ENCODE measurements at regions not wholly inside any gene's neighbourhood (a gene's known extent, or its start where the extent isn't known, plus 50 kb on each side); places are given as distances from the start of the nearest gene placed in this dataset.

DNA sequence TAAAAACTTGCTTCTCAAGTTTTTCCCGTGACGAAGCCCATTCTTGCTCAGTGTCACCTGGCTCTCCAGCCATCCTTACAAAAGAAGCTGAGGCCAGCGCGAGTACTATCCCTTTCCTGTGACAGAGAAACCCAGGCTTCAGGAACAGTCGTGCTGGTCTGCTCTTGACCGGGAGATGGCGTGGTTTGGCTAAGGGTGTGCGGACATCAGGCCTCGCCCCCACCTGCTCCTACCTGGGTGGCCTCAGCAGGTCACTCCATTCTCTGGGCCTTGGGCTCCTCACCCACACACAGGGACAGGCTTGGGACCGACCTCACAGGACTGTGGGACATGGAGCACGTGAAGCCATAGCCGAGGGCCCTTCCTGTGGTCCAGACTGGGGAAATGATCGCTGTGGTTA lies 75.2 kb upstream of the CIBAR2 start:
- WGBS, 2 donors = 82 to 86% methylated on average over 11 to 13 of the region's 13 CpGs
- H3K27ac ChIP-seq = no peak overlapping the region
- intact Hi-C loops (cut with DNase I; ENCODE audit: low total_unique reads) = no loop called here

DNA sequence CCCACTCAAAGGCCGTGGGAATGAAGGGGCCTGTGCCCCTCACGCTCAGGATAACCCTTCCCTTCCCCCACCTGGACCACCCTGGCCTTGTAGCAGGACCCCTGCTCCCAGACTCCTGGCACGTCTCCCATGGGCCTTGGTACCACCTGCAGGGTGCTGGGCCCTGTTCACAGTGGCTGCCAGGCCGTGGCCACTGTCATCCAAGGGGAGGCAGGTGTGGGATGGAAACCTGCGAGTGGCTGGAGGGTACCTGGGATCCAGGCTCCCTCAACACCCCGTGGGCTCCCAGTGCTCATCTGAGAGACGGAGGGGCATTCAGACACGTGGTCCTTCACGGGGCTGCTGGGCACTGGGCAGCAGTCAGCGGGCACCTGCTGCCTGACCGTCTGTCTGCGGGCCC lies 75.6 kb upstream of the CIBAR2 start:
- no peak for TF ChIP-seq POLR2A (IDR thresholded peaks at IDR 0.05)
- TF ChIP-seq, protein P1, sequence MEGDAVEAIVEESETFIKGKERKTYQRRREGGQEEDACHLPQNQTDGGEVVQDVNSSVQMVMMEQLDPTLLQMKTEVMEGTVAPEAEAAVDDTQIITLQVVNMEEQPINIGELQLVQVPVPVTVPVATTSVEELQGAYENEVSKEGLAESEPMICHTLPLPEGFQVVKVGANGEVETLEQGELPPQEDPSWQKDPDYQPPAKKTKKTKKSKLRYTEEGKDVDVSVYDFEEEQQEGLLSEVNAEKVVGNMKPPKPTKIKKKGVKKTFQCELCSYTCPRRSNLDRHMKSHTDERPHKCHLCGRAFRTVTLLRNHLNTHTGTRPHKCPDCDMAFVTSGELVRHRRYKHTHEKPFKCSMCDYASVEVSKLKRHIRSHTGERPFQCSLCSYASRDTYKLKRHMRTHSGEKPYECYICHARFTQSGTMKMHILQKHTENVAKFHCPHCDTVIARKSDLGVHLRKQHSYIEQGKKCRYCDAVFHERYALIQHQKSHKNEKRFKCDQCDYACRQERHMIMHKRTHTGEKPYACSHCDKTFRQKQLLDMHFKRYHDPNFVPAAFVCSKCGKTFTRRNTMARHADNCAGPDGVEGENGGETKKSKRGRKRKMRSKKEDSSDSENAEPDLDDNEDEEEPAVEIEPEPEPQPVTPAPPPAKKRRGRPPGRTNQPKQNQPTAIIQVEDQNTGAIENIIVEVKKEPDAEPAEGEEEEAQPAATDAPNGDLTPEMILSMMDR (IDR thresholded peaks at IDR 0.05) = no peak
- Histone ChIP-seq H3K27me3 (no peaks in the 10 kb centered on the region), H3K4me3 (no peak overlapping the region), H3K4me1 (peaks cover 20% of the 10 kb centered on the region), H3K27ac (no peak overlapping the region), H3K9me3 (no peaks in the 10 kb centered on the region), H3K36me3 (ENCODE audit: low read depth, missing control alignments) (no peaks in the 10 kb centered on the region)
- DNase-seq = no peak
- intact Hi-C loops (cut with DNase I; ENCODE audit: low total_unique reads) = no loop called here
- WGBS, 2 donors = 94 to 98% methylated on average over 9 to 12 of the region's 12 CpGs

More for the DNA sequence above, 75.2 kb upstream of the CIBAR2 start:
- no peak for TF ChIP-seq POLR2A (IDR thresholded peaks at IDR 0.05)
- TF ChIP-seq, protein P1 (IDR thresholded peaks at IDR 0.05) = no peak
- H3K4me3 ChIP-seq = no peak overlapping the region
- H3K9me3 ChIP-seq = no peaks in the 10 kb centered on the region
- no peaks in the 10 kb centered on the region for H3K27me3 ChIP-seq
- no peaks in the 10 kb centered on the region for H3K36me3 ChIP-seq (ENCODE audit: low read depth, missing control alignments)
- no peak for DNase-seq
- H3K4me1 ChIP-seq = peaks cover 24% of the 10 kb centered on the region

DNA sequence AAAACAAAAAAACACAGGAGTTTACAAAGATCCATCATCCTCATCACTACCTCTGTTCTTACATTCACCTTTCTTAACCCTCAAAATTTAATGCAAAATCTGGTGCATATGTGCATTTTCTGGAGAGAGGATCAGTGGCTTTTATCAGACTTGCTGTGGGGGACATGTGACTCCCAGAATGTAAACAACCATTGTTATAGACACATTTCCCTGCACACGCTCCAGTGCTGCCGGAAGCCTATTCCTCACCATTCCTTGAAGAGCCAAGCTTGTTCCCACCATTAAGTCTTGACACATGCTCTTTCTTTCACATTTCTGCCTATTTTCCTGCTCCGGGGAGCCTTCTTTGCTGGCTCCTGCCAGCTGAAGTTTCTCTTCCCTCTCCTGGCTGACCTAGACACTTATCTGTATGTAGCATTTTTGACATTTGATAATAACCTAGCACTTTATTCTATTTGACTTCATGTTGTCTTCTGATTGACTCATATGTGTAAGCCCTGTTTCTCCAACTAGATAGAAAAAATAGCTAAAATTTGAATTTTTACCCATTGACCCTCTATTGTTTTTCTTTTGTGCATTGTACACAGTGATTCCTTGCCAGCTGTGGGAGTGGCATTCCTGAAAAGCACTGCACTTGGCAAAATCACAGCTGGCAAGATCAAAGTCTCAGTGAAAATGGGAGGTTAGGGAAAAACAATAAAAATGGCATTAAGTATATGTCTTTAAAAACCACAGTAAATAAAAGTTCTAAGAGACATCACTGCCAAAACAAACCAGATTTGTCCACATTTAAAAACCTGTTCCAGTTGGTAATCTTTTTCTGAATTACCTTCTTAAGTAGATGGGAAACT lies 76.8 kb upstream of the CIBAR2 start:
- peaks cover 16% of the 10 kb centered on the region for H3K4me1 ChIP-seq
- H3K27ac ChIP-seq = no peak overlapping the region
- no peak for DNase-seq
- no peaks in the 10 kb centered on the region for H3K27me3 ChIP-seq
- H3K36me3 ChIP-seq (ENCODE audit: low read depth, missing control alignments) = no peaks in the 10 kb centered on the region
- no peak overlapping the region for H3K4me3 ChIP-seq
- TF ChIP-seq POLR2A (IDR thresholded peaks at IDR 0.05) = no peak
- H3K9me3 ChIP-seq = no peaks in the 10 kb centered on the region
- 62 to 66% methylated on average over 3 of the region's 3 CpGs for WGBS, 2 donors
- intact Hi-C loops (cut with DNase I; ENCODE audit: low total_unique reads) = no loop called here

DNA sequence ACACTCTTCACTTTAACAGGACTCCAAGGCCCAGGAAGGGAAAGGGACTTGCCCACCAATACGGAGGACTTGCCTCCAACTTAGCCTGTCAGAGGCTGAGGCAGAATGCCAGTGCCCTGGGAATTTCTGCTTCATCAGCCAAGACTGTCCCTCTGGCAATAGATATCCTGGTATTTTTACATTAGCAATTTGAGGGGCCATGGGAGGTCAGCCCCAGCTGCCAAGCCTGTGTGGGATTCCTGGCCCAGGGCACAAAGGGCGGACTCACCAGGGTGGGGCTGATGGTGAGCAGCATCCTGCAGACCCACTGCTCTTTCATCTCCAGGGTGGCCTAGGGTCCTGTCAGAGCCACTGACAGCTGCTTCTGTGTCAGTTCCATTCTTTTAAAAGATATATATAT lies 78.3 kb upstream of the CIBAR2 start:
- no peaks in the 10 kb centered on the region for H3K27me3 ChIP-seq
- no peak for TF ChIP-seq POLR2A (IDR thresholded peaks at IDR 0.05)
- TF ChIP-seq, protein P1 (IDR thresholded peaks at IDR 0.05) = no peak
- H3K4me1 ChIP-seq = peaks cover 18% of the 10 kb centered on the region
- no peak overlapping the region for H3K27ac ChIP-seq
- H3K4me3 ChIP-seq = no peak overlapping the region
- intact Hi-C loops (cut with DNase I; ENCODE audit: low total_unique reads) = no loop called here
- WGBS, 2 donors = 67 to 76% methylated on average over 2 of the region's 2 CpGs
- DNase-seq = no peak
- H3K9me3 ChIP-seq = no peaks in the 10 kb centered on the region
- H3K36me3 ChIP-seq (ENCODE audit: low read depth, missing control alignments) = no peaks in the 10 kb centered on the region

DNA sequence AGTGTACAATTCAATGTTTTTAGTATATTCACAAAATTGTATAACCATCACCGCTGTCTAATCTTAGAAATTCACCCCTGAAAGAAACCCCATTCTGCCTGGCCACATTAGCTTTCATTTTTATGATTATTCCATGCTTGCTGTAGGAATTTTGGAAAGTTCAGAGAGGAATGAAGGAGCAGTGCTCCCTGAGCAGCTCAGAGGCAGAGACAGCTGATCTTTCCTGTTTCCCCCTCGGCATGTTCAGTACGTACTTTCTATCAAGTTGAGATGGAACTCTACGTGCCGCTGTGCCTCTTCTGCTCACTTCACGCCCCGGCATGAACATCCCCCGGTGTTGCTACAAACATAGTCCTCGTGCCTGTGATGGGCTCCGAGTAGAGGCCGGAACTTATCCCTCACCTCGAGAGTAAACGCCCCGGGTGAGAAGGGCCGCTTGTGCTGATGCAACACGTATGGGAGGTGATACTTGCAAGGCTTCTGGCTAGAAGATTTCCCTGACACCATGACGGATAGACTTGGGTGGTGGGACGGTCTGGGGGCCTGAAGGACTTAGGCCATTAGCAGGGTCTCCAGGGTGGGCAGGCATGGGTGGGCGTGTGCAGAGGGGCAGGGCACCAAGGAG lies 79.2 kb upstream of the CIBAR2 start:
- Histone ChIP-seq H3K27ac (no peak overlapping the region), H3K36me3 (ENCODE audit: low read depth, missing control alignments) (no peaks in the 10 kb centered on the region), H3K27me3 (no peaks in the 10 kb centered on the region), H3K4me1 (peaks cover 27% of the 10 kb centered on the region), H3K4me3 (no peak overlapping the region), H3K9me3 (no peaks in the 10 kb centered on the region)
- 86% methylated on average over 18 to 19 of the region's 19 CpGs for WGBS, 2 donors
- DNase-seq = no peak
- TF ChIP-seq POLR2A (IDR thresholded peaks at IDR 0.05) = no peak
- TF ChIP-seq, protein P1 (IDR thresholded peaks at IDR 0.05) = no peak
- intact Hi-C loops (cut with DNase I; ENCODE audit: low total_unique reads) = no loop called here
